PC-9 (cell line): ENCODE measurements at regions not wholly inside any gene's neighbourhood (a gene's known extent, or its start where the extent isn't known, plus 50 kb on each side); places are given as distances from the start of the nearest gene placed in this dataset.

Experiments used
- BruUV-seq: library from RNA; stranded (reverse); fragments of 400-500 nt; replicated peaks from 2 replicates; lab custom pipeline; 2021; lab: Mats Ljungman, UMichigan
- CTCF ChIA-PET: fragments of 300-600 bp; sonication (Branson Sonifier 250); formaldehyde crosslinking; loops from one replicate; lab custom pipeline; 2022; ENCODE audit warnings: antibody characterized with exemption; lab: Charles Lee
- POLR2A ChIA-PET: fragments of 300-600 bp; sonication (Branson Sonifier 250); formaldehyde crosslinking; loops from one replicate; lab custom pipeline; 2022; ENCODE audit warnings: antibody characterized with exemption; ENCODE audit not compliant: unreplicated experiment; lab: Charles Lee
- DNase-seq, 2 experiments: peaks; one replicate each; pipeline versions ENCODE4 v3.0.0 to v3.0.0-alpha.2; 2015 to 2022; ENCODE audit warnings: mixed read lengths in 1 of 2
- H2AFZ ChIP-seq: fragments of 200-600 bp; sonication (generic); 2 replicates; pipeline ENCODE4 v1.8.1; 2017; ENCODE audit warnings: antibody characterized with exemption
- H3F3A ChIP-seq: fragments of 200-600 bp; sonication (generic); 2 replicates; pipeline ENCODE4 v1.8.1; 2017; ENCODE audit warnings: antibody characterized with exemption, mild to moderate bottlenecking, low read depth; ENCODE audit not compliant: insufficient read depth
- H3K27ac ChIP-seq: fragments of 200-600 bp; sonication (generic); 2 replicates; pipeline ENCODE4 v1.6.1; 2016; ENCODE audit warnings: mixed run types
- H3K27me3 ChIP-seq: fragments of 200-600 bp; sonication (generic); 2 replicates; pipeline ENCODE4 v1.6.1; 2016; ENCODE audit warnings: low read depth, mixed run types; ENCODE audit not compliant: insufficient read depth
- H3K36me3 ChIP-seq: fragments of 200-600 bp; sonication (generic); 2 replicates; pipeline ENCODE4 v1.6.1; 2016; ENCODE audit warnings: low read depth, mixed run types
- H3K4me1 ChIP-seq: fragments of 200-600 bp; sonication (generic); replicated peaks from 2 replicates; pipeline ENCODE4 v1.6.1; 2016; ENCODE audit warnings: mixed run types; ENCODE audit not compliant: insufficient read depth
- H3K4me2 ChIP-seq: fragments of 200-600 bp; sonication (generic); 2 replicates; pipeline ENCODE4 v1.6.1; 2017; ENCODE audit warnings: mixed run types
- H3K4me3 ChIP-seq: fragments of 200-600 bp; sonication (generic); 2 replicates; pipeline ENCODE4 v1.6.1; 2016; ENCODE audit warnings: mixed run types
- H3K79me2 ChIP-seq: fragments of 200-600 bp; sonication (generic); 2 replicates; pipeline ENCODE4 v1.6.1; 2017; ENCODE audit warnings: low read depth, mixed run types
- H3K9me2 ChIP-seq: fragments of 200-600 bp; sonication (generic); 2 replicates; pipeline ENCODE4 v1.8.1; 2017; ENCODE audit warnings: mild to moderate bottlenecking; ENCODE audit not compliant: insufficient read depth
- H3K9me3 ChIP-seq: fragments of 200-600 bp; sonication (generic); 2 replicates; pipeline ENCODE4 v1.8.1; 2016; ENCODE audit warnings: low read depth; ENCODE audit not compliant: insufficient read depth
- H4K20me1 ChIP-seq: fragments of 200-600 bp; sonication (generic); 2 replicates; pipeline ENCODE4 v1.8.1; 2017; ENCODE audit not compliant: insufficient read depth
- CTCF ChIP-seq: fragments of 200-600 bp; sonication (generic); conservative IDR thresholded peaks from 2 replicates; pipeline ENCODE4 v1.6.1; 2017; ENCODE audit warnings: mixed run types, antibody characterized with exemption, mild to moderate bottlenecking, moderate library complexity
- EZH2 ChIP-seq: fragments of 200-600 bp; sonication (generic); IDR thresholded peaks from 2 replicates; pipeline ENCODE4 v1.8.0; 2017; ENCODE audit warnings: antibody characterized with exemption, low read depth
- intact Hi-C: fragments of 100-400 bp; cut with micrococcal nuclease; formaldehyde crosslinking; loops from one replicate; pipeline ENCODE4 v1.10.0; 2022; ENCODE audit not compliant: unreplicated experiment

DNA sequence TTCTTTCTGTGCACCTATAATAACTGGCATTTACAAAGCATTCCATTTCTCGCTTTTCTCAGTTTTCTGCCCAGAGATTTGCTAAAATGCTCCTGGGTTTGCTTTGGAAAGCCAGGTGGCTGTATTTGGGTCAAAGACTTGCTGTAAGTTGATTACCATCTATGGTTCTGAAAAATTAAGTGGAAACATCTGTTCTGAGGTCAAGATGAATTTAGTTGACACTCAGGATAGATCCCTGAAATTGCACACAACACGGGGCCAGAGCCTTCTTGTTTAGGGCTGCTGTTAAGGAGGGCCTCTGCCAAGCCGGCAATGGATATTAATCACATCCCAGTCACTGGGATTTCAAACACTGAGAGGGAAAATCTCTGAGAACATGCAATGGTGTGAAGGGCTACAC lies 111.6 kb upstream of the GLI3 start:
- POLR2A ChIA-PET = no interaction called here
- H3K27ac ChIP-seq = no peak overlapping the region
- no TSS peak for BruUV-seq
- TF ChIP-seq EZH2 = no peak
- TF ChIP-seq CTCF = no peak
- no peaks in the 10 kb centered on the region for H3K4me1 ChIP-seq
- peaks cover 26% of the 10 kb centered on the region; the same call in 1 of the 2 replicates for H3K27me3 ChIP-seq
- no peaks in the 10 kb centered on the region for H3K36me3 ChIP-seq
- no peak for DNase-seq
- H3K9me2 ChIP-seq = no peaks in the 10 kb centered on the region; the same call in 1 of the 2 replicates
- CTCF ChIA-PET = no interaction called here
- H3F3A ChIP-seq = no peaks in the 10 kb centered on the region
- no peaks in the 10 kb centered on the region for H3K79me2 ChIP-seq
- intact Hi-C loops = no loop called here
- H3K9me3 ChIP-seq = no peaks in the 10 kb centered on the region
- H2AFZ ChIP-seq = no peak overlapping the region
- 0 out of 2 replicates have a peak, but pooled peaks cover 3% of the 10 kb centered on the region for H4K20me1 ChIP-seq
- no peak overlapping the region for H3K4me2 ChIP-seq
- no peak overlapping the region for H3K4me3 ChIP-seq

DNA sequence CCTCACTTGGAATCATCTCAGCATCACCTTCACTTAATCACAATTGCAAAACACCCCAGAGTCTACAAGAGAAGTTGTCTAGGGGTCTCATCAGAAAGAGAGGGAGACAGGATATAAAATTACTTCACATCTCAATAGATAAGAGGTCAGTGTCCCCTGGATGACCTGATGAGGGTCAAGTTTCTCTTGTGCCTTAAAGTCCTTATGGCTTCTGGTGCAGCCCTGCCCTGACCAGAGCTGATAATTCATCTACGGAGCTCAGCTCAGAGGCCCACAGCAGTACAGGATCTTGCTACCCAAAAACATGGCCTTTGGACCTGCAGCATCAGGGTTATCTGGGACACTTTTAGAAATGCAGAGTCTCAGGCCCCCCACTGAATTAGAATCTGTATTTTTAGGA lies 111.1 kb upstream of the GLI3 start:
- CTCF ChIA-PET = no interaction called here
- POLR2A ChIA-PET = interaction anchor here (0.7 kb wide), 1 partner anchor 49 kb away, joined by 4 read pairs; no protein-coding TSS in a partner anchor

GRCh38 chr7:42347616-42348015 lies 110.6 kb upstream of the GLI3 start:
- no peak overlapping the region for H2AFZ ChIP-seq
- no peaks in the 10 kb centered on the region for H3K79me2 ChIP-seq
- DNase-seq = no peak
- intact Hi-C loops = no loop called here
- CTCF ChIA-PET = no interaction called here
- no peaks in the 10 kb centered on the region for H3K36me3 ChIP-seq
- POLR2A ChIA-PET = interaction anchor here (0.7 kb wide), 1 partner anchor 49 kb away, joined by 4 read pairs; no protein-coding TSS in a partner anchor
- no peaks in the 10 kb centered on the region for H3K9me3 ChIP-seq
- H4K20me1 ChIP-seq = 0 out of 2 replicates have a peak, but pooled peaks cover 3% of the 10 kb centered on the region
- H3K27me3 ChIP-seq = peaks cover 36% of the 10 kb centered on the region
- H3K4me2 ChIP-seq = no peak overlapping the region
- no peaks in the 10 kb centered on the region for H3K9me2 ChIP-seq
- no peak for TF ChIP-seq EZH2
- no peak for TF ChIP-seq CTCF
- no TSS peak for BruUV-seq
- no peaks in the 10 kb centered on the region for H3K4me1 ChIP-seq
- no peaks in the 10 kb centered on the region for H3F3A ChIP-seq
- no peak overlapping the region for H3K4me3 ChIP-seq
- no peak overlapping the region for H3K27ac ChIP-seq

More for the DNA sequence above, 111.1 kb upstream of the GLI3 start:
- Histone ChIP-seq H2AFZ (no peak overlapping the region), H3K27ac (no peak overlapping the region), H3K79me2 (no peaks in the 10 kb centered on the region), H3K4me3 (no peak overlapping the region), H4K20me1 (0 out of 2 replicates have a peak, but pooled peaks cover 3% of the 10 kb centered on the region), H3F3A (no peaks in the 10 kb centered on the region), H3K9me3 (no peaks in the 10 kb centered on the region), H3K4me1 (no peaks in the 10 kb centered on the region), H3K9me2 (no peaks in the 10 kb centered on the region; the same call in 1 of the 2 replicates), H3K36me3 (no peaks in the 10 kb centered on the region), H3K27me3 (peaks cover 31% of the 10 kb centered on the region), H3K4me2 (no peak overlapping the region)
- DNase-seq = no peak
- no peak for TF ChIP-seq CTCF
- no peak for TF ChIP-seq EZH2
- BruUV-seq = no TSS peak
- intact Hi-C loops = no loop called here
